ENCODE measurements at regions not wholly inside any gene's neighbourhood (a gene's known extent, or its start where the extent isn't known, plus 50 kb on each side); places are given as distances from the start of the nearest gene placed in this dataset.

- TF ChIP-seq POLR2AphosphoS5 (IDR thresholded peaks at IDR 0.05) = no peak
- no peak for TF ChIP-seq CTCF (IDR thresholded peaks at IDR 0.05)
- TF ChIP-seq EP300 (IDR thresholded peaks at IDR 0.05) = no peak
Observed at GRCh38 chr1:221905802-221906201, 163.9 kb upstream of the DUSP10 start.

Measured in stomach (tissue), 4 donors.